ENCODE measurements at regions not wholly inside any gene's neighbourhood (a gene's known extent, or its start where the extent isn't known, plus 50 kb on each side); places are given as distances from the start of the nearest gene placed in this dataset.

DNA sequence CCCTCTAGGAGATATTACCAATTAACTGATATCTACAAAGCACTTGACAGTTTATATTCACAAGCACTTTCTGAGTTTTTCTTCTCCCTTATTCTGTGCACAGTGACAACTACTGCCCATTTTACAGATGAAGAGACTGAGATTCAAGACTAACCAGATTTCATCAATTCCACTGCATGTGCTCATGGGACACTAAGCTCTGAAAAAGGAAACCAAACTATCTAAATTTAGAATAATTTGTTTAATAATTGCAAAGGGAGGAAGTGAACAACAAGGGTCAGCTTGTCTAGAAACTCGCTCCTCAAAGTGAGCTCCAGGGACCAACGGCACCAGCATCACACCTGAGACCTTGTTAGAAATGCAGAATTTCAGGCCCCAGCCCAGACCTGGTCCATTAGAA is 50.8 kb upstream of the MYLIP start:
- no peak overlapping the region for H3K4me2 ChIP-seq
- no peak for TF ChIP-seq ZNF114 (CRISPR knock-in tag; IDR thresholded peaks at IDR 0.05)
- no peak for TF ChIP-seq NANOG (IDR thresholded peaks at IDR 0.05; ENCODE audit: borderline replicate concordance)
- TF ChIP-seq EZH2phosphoT487 (IDR thresholded peaks at IDR 0.05; ENCODE audit: unreplicated experiment): no peak
- TF ChIP-seq, protein P1, sequence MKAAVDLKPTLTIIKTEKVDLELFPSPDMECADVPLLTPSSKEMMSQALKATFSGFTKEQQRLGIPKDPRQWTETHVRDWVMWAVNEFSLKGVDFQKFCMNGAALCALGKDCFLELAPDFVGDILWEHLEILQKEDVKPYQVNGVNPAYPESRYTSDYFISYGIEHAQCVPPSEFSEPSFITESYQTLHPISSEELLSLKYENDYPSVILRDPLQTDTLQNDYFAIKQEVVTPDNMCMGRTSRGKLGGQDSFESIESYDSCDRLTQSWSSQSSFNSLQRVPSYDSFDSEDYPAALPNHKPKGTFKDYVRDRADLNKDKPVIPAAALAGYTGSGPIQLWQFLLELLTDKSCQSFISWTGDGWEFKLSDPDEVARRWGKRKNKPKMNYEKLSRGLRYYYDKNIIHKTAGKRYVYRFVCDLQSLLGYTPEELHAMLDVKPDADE (IDR thresholded peaks at IDR 0.05): no peak
- TF ChIP-seq, protein P2, sequence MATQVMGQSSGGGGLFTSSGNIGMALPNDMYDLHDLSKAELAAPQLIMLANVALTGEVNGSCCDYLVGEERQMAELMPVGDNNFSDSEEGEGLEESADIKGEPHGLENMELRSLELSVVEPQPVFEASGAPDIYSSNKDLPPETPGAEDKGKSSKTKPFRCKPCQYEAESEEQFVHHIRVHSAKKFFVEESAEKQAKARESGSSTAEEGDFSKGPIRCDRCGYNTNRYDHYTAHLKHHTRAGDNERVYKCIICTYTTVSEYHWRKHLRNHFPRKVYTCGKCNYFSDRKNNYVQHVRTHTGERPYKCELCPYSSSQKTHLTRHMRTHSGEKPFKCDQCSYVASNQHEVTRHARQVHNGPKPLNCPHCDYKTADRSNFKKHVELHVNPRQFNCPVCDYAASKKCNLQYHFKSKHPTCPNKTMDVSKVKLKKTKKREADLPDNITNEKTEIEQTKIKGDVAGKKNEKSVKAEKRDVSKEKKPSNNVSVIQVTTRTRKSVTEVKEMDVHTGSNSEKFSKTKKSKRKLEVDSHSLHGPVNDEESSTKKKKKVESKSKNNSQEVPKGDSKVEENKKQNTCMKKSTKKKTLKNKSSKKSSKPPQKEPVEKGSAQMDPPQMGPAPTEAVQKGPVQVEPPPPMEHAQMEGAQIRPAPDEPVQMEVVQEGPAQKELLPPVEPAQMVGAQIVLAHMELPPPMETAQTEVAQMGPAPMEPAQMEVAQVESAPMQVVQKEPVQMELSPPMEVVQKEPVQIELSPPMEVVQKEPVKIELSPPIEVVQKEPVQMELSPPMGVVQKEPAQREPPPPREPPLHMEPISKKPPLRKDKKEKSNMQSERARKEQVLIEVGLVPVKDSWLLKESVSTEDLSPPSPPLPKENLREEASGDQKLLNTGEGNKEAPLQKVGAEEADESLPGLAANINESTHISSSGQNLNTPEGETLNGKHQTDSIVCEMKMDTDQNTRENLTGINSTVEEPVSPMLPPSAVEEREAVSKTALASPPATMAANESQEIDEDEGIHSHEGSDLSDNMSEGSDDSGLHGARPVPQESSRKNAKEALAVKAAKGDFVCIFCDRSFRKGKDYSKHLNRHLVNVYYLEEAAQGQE (IDR thresholded peaks at IDR 0.05; ENCODE audit: unreplicated experiment): no peak
- no peak for TF ChIP-seq JUNB (IDR thresholded peaks at IDR 0.05; ENCODE audit: unreplicated experiment)
- TF ChIP-seq ZNF331 (CRISPR knock-in tag; IDR thresholded peaks at IDR 0.05; ENCODE audit: low read depth): no peak
- TF ChIP-seq, protein P3, sequence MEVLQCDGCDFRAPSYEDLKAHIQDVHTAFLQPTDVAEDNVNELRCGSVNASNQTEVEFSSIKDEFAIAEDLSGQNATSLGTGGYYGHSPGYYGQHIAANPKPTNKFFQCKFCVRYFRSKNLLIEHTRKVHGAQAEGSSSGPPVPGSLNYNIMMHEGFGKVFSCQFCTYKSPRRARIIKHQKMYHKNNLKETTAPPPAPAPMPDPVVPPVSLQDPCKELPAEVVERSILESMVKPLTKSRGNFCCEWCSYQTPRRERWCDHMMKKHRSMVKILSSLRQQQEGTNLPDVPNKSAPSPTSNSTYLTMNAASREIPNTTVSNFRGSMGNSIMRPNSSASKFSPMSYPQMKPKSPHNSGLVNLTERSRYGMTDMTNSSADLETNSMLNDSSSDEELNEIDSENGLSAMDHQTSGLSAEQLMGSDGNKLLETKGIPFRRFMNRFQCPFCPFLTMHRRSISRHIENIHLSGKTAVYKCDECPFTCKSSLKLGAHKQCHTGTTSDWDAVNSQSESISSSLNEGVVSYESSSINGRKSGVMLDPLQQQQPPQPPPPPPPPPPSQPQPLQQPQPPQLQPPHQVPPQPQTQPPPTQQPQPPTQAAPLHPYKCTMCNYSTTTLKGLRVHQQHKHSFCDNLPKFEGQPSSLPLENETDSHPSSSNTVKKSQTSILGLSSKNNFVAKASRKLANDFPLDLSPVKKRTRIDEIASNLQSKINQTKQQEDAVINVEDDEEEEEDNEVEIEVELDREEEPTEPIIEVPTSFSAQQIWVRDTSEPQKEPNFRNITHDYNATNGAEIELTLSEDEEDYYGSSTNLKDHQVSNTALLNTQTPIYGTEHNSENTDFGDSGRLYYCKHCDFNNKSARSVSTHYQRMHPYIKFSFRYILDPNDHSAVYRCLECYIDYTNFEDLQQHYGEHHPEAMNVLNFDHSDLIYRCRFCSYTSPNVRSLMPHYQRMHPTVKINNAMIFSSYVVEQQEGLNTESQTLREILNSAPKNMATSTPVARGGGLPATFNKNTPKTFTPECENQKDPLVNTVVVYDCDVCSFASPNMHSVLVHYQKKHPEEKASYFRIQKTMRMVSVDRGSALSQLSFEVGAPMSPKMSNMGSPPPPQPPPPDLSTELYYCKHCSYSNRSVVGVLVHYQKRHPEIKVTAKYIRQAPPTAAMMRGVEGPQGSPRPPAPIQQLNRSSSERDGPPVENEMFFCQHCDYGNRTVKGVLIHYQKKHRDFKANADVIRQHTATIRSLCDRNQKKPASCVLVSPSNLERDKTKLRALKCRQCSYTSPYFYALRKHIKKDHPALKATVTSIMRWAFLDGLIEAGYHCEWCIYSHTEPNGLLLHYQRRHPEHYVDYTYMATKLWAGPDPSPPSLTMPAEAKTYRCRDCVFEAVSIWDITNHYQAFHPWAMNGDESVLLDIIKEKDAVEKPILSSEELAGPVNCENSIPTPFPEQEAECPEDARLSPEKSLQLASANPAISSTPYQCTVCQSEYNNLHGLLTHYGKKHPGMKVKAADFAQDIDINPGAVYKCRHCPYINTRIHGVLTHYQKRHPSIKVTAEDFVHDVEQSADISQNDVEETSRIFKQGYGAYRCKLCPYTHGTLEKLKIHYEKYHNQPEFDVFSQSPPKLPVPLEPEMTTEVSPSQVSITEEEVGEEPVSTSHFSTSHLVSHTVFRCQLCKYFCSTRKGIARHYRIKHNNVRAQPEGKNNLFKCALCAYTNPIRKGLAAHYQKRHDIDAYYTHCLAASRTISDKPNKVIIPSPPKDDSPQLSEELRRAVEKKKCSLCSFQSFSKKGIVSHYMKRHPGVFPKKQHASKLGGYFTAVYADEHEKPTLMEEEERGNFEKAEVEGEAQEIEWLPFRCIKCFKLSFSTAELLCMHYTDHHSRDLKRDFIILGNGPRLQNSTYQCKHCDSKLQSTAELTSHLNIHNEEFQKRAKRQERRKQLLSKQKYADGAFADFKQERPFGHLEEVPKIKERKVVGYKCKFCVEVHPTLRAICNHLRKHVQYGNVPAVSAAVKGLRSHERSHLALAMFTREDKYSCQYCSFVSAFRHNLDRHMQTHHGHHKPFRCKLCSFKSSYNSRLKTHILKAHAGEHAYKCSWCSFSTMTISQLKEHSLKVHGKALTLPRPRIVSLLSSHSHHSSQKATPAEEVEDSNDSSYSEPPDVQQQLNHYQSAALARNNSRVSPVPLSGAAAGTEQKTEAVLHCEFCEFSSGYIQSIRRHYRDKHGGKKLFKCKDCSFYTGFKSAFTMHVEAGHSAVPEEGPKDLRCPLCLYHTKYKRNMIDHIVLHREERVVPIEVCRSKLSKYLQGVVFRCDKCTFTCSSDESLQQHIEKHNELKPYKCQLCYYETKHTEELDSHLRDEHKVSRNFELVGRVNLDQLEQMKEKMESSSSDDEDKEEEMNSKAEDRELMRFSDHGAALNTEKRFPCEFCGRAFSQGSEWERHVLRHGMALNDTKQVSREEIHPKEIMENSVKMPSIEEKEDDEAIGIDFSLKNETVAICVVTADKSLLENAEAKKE (CRISPR knock-in tag; IDR thresholded peaks at IDR 0.05): no peak
- no peak for TF ChIP-seq STAT1 (IDR thresholded peaks at IDR 0.05; ENCODE audit: unreplicated experiment)
- H4K20me1 ChIP-seq (replicated peaks; ENCODE audit: insufficient read depth): no peaks in the 10 kb centered on the region
- Mint-ChIP-seq H3K4me1 (no peaks in the 10 kb centered on the region), H3K27ac (no peak overlapping the region), H3K27me3 (ENCODE audit: insufficient read depth, low read depth, poor library complexity) (no peaks in the 10 kb centered on the region), H3K9me3 (no peaks in the 10 kb centered on the region; the same call in 2 of the 3 replicates), H3K4me3 (no peak overlapping the region), H3K36me3 (ENCODE audit: low read depth) (no peaks in the 10 kb centered on the region)
- DNase-seq (ENCODE audit: low spot score) (no peak), ATAC-seq (no peak)
- H3K9me2 ChIP-seq (ENCODE audit: insufficient read depth): peaks cover 8% of the 10 kb centered on the region; the same call in 1 of the 2 replicates
- H3K36me3 ChIP-seq (ENCODE audit: insufficient read depth): no peaks in the 10 kb centered on the region
- no peak overlapping the region for H3K4me3 ChIP-seq
- no peaks in the 10 kb centered on the region for H3F3A ChIP-seq (replicated peaks; ENCODE audit: low read depth)
- H2AFZ ChIP-seq: no peak overlapping the region
- no peak overlapping the region for H3K27ac ChIP-seq (ENCODE audit: low read depth)
- no peaks in the 10 kb centered on the region for H3K4me1 ChIP-seq (ENCODE audit: insufficient read depth)
- no peaks in the 10 kb centered on the region for H3K27me3 ChIP-seq (ENCODE audit: insufficient read depth)
- H3K79me2 ChIP-seq (replicated peaks; ENCODE audit: insufficient read depth): no peaks in the 10 kb centered on the region
